Stimulated activated CD4-positive, alpha-beta T cell treated with anti-CD3 and anti-CD28 coated beads, Interleukin-2, amount 100 ng/mL, for 4 hours (primary cell): ENCODE measurements at regions not wholly inside any gene's neighbourhood (a gene's known extent, or its start where the extent isn't known, plus 50 kb on each side); places are given as distances from the start of the nearest gene placed in this dataset.

Experiments used
- DNase-seq: peaks from one replicate; pipeline ENCODE4 v3.0.0-alpha.2; 2020; ENCODE audit warnings: low read depth

- DNase-seq, result no peak
Measured at GRCh38 chr5:87949676-87950631, 318.7 kb downstream of the TMEM161B start.

- no peak for DNase-seq
Measured at GRCh38 chr5:87948486-87948885, 320.2 kb downstream of the TMEM161B start.

DNA sequence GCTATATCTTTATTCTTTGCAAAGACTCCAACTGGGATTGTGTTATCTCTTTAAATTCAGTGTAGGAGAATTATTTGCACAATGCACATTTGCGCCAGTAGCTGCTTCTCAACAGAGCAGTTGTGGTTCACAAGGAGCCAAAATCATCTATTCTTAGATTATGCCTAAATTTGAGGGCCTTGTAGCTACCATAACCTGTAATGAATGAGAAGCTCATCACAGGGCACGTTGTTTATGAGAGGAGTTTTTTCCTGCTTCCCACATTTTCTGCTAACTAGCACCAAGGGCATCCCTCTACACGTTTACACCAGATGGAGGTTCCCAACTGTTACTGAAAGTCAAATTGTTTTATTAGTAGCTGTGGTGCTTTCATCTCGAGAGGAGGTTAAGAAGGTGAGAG lies 322.4 kb downstream of the TMEM161B start:
- no peak for DNase-seq

DNA sequence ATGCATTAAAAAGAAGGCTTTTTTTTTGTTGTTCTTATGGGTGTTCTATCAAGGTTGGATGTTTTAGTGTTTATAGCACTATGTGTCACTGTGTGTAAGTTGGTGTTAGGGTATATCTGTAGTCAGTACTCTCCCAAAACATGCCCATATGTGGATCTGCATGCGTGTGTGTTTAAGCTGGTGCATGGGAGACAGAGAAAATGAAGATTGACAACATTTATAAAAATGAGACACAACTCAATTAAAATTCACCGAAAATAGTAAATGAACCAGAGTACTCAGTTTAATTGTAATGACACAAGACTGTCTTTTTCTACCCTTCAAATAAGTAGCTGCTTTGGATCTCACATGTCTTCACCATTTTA lies 323.4 kb downstream of the TMEM161B start:
- no peak for DNase-seq

DNA sequence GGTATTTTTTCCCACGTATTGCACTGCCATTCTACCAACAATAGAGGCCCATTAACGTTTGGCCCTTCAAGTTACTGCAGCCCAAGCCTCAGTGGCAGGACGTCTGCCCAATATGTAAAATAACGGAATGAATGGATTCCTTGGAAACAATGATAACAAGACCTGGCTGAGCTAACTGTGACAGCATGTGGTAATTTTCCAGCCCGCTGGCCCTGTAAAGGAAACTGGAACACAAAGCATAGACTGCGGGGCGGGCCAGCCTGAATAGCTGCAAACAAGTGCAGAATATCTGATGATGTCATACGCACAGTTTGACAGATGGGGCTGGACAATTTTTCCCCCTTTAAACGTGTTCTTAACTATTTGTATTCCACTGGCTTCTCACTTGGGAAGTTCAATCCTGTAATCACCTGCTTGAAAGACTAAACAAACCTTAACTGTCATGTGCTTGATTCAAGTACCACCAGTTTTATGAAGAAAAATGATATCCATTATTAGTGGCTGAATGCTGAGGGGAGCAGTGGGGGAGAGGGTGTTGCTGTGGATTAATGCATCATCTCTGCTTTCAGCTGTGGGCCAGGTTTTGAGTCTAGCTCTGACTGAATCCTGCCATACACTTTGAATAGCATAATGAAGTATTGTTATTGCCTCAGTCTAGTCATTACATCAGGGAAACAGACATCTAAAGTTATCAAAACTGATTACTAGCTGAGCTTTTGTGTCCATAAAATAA lies 323.9 kb downstream of the TMEM161B start:
- DNase-seq, result no peak

- DNase-seq, result no peak
Measured at GRCh38 chr5:87940775-87941174, 327.9 kb downstream of the TMEM161B start.

DNA sequence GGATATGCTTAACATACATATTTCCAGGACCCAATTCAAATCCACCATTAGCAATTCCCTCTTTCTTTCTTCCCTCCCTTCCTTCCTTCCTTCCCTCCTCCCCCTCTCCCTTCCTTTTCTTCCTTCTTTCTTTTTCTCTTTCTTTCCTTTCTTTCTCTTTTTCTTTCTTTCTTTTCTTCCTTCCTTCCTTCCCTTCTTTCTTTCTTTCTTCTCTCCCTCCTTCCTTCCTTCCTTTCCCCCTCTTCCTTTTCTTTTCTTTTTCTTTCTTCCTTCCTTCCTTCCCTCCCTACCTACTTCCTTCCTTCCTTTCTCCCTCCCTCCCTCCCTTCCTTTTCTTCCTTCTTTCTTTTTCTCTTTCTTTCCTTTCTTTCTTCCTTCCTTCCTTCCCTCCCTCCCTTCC lies 332.0 kb downstream of the TMEM161B start:
- no peak for DNase-seq

- no peak for DNase-seq
Measured at GRCh38 chr5:87924436-87924835, 344.2 kb downstream of the TMEM161B start.

- no peak for DNase-seq
Measured at GRCh38 chr5:87916320-87916719, 352.3 kb downstream of the TMEM161B start.

GRCh38 chr5:87912419-87912818 lies 356.2 kb downstream of the TMEM161B start:
- no peak for DNase-seq

DNA sequence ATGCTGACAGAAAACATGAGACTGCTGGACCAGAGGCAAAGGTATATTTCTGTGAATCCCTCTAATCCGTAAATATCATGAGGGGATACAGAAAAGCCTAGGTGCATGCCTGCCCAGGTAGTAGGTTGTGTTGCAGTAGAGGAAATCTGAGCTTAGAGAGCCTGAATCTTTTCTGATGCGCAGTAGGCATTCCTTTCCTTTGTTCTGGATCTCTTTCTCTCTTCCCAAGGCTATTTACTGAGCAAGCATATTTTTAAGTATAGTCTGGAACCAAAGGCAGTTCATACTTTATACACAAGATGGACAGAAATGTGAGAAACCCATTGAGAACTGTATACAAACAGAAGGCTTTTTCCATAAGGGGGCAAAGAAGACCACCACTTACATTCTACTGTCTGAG lies 359.3 kb downstream of the TMEM161B start:
- no peak for DNase-seq

DNA sequence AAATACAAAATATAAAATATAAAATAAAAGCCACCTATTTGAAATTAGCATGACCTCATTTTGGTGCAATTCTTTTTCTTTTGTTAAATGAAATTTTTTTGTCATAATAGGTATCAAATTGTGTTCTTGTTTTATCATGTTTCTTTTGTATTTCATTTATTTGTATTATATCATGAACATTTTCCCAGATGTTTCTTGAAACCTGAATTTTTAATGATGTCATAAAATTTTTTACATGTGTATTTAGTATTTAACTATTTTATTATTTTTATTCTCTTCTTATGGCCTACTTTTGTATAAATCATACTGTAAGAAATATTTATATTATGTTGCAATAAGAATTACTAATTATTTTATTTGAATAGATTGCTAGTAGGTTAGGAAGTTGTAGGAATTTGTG lies 361.7 kb downstream of the TMEM161B start:
- no peak for DNase-seq

DNA sequence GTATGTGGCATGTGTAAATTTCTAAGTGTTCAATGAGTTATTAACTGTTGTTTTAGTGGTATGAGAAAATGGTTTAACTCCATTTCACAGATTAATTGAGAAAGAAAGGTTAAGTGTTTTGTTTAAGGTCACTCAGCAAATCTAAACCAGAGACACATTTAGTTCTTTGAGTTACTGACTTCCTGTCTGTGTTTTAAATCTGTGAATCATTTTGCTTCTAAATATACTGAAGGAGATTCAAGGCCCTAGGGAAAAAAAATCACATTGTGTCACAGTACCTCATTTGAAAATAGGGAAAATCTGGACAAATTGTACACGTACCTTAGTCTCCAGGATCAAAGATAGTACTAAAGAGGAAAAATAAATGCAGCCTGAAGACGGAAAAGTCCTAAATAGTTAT lies 368.2 kb downstream of the TMEM161B start:
- DNase-seq, result no peak

DNA sequence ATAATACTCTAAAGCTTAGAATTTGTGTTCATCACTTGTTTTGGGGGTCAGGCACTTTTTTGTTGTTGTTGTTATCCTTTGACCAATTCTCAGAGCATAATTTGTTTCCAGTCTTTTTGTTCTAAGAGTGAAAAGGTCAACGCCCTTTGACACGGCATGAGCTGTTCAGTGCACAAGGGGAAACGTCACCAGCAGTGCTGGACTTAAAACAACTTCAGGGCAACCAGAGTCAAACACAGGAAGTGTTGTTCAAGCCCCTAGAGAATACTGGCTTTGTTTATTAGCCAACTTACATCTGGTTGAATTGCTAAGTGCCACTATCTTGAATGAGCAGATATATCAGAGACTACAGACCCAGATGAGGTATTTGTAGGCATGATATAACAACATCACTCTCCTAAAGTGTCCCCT lies 368.9 kb downstream of the TMEM161B start:
- no peak for DNase-seq

- no peak for DNase-seq
Measured at GRCh38 chr5:87899208-87899661, 369.4 kb downstream of the TMEM161B start.

DNA sequence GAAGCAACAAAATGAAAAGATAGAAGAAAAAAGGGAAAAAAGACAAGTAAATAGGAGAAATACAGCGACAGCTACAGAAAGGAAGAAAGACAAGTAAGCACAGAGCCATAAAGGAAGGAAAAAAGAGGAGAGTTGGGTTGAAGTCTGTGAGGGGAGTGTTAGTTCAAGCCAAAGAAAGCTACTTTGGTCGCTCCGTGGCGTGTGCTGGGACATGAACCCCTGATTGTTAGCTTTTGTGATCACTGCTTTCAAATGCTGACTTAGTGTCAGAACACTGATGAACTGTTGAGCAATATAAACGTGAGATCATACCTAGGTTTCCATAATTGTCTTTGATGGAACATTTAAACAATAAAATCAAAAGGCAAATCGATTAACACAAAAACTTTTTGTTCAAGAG lies 370.1 kb downstream of the TMEM161B start:
- DNase-seq, result no peak

DNA sequence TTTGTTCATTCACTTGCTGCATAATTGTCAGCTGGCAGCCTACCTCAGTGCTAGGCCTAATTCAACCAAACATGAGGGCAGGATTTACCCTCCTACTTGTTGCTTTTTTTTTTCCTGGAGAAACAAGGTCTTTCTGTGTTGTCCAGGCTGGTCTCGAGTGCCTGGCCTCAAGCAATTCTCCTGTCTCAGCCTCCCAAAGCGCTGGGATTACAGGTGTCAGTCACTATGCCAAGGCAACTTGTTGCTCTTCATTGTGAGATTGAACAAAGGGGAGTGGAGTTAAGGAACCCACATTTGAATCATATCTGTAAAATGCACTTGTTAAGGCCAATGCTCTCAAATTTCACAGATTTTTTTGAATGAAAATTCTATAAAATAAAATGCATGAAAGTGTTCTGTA lies 380.5 kb downstream of the TMEM161B start:
- DNase-seq, result no peak

DNA sequence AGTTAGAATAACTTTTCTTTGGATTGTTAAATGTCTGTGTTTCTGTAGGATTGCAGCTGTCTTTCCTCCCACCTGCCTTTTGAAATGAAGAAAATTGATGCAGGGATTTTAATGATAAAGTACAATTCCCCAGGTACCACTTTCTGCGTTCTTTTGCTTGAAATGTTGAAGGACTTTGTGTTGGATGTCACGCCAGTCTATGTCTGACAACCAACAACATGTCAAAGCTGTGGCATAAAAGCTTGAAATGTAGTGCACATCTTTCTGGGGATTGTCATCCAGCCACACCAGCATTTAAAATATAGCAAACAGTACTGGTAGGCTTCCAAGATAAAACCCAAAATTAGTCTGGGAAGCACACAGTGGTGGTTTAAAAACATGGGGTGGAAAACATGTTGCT lies 381.4 kb downstream of the TMEM161B start:
- DNase-seq, result no peak

GRCh38 chr5:87886164-87886563 lies 382.5 kb downstream of the TMEM161B start:
- no peak for DNase-seq

DNA sequence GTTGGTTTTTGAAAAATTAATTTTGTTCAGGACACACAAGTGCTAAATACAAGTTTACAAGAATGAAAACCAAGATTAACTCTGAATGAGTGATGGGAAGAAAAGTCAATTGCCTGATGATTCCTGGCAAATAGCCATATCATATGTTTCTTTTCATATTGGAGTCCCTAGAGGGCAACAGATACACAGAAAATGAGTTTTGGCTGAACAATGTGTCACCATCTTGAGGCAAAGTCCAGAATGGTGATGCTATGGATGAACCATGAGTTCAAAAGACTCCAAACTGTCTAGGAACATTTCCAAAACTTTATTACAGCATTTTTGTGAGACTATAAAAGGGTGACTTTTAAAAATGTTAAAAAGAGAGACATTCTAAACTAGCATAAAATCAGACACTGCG lies 382.9 kb downstream of the TMEM161B start:
- no peak for DNase-seq

DNA sequence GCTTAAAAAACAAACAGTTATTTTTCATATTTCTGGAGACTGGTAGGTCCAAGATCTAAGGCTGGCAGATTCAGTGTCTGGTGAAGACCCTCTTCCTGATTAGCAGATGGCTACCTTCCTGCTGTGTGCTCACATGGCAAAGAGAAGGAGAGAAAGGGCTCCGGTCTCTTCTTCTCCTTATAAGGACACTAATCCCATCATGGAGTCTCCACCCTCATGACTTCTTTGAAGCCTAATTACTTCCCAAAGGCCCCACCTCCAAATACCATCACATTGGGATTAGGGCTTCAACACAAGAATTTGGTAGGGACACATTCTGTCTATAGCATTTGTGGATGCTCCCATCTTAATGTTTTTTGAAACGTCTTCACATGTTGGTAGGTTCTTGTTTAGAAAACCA lies 391.1 kb downstream of the TMEM161B start:
- DNase-seq, result no peak

GRCh38 chr5:87877023-87877422 lies 391.6 kb downstream of the TMEM161B start:
- DNase-seq, result no peak

GRCh38 chr5:87876616-87877015 lies 392.0 kb downstream of the TMEM161B start:
- DNase-seq, result no peak
